ENCODE measurements at regions not wholly inside any gene's neighbourhood (a gene's known extent, or its start where the extent isn't known, plus 50 kb on each side); places are given as distances from the start of the nearest gene placed in this dataset.

- Histone ChIP-seq H3K9me3 (ENCODE audit: insufficient read depth, low read length) (no peaks in the 10 kb centered on the region), H3K9me2 (replicated peaks; ENCODE audit: insufficient read depth, low read length) (no peaks in the 10 kb centered on the region), H3K4me2 (ENCODE audit: low read depth, low read length, poor library complexity, severe bottlenecking) (no peak overlapping the region), H3F3A (ENCODE audit: insufficient read depth) (no peaks in the 10 kb centered on the region), H3K27me3 (ENCODE audit: low read length) (no peaks in the 10 kb centered on the region), H3K27ac (ENCODE audit: low read depth, low read length) (no peak overlapping the region), H3K4me3 (ENCODE audit: insufficient read depth, low read length, poor library complexity, severe bottlenecking) (no peak overlapping the region), H3K79me2 (ENCODE audit: insufficient read depth, low read length) (no peaks in the 10 kb centered on the region), H4K20me1 (ENCODE audit: low read depth, low read length) (no peaks in the 10 kb centered on the region), H3K9ac (ENCODE audit: low read length) (no peak overlapping the region), H2AFZ (ENCODE audit: low read depth, low read length, severe bottlenecking) (no peak overlapping the region), H3K36me3 (ENCODE audit: low read length) (no peaks in the 10 kb centered on the region)
- no peak for TF ChIP-seq CTCF (IDR thresholded peaks at IDR 0.05; ENCODE audit: insufficient read depth, low read length, poor library complexity, severe bottlenecking)
- no peak for TF ChIP-seq EZH2phosphoT487 (conservative IDR thresholded peaks at IDR 0.05; ENCODE audit: low read length)
These were observed 56.1 kb upstream of the UBE2E1 start for GRCh38 chr3:23749609-23750008.

- Histone ChIP-seq H3K4me2 (ENCODE audit: low read depth, low read length, poor library complexity, severe bottlenecking) (no peak overlapping the region), H3K79me2 (ENCODE audit: insufficient read depth, low read length) (no peaks in the 10 kb centered on the region), H3K27me3 (ENCODE audit: low read length) (no peaks in the 10 kb centered on the region; the same call in 1 of the 2 replicates), H2AFZ (ENCODE audit: low read depth, low read length, severe bottlenecking) (no peak overlapping the region), H3K9ac (ENCODE audit: low read length) (no peak overlapping the region), H3K27ac (ENCODE audit: low read depth, low read length) (no peak overlapping the region), H3K9me2 (replicated peaks; ENCODE audit: insufficient read depth, low read length) (no peaks in the 10 kb centered on the region), H3K9me3 (ENCODE audit: insufficient read depth, low read length) (no peaks in the 10 kb centered on the region), H3K36me3 (ENCODE audit: low read length) (no peaks in the 10 kb centered on the region), H3F3A (ENCODE audit: insufficient read depth) (no peaks in the 10 kb centered on the region), H4K20me1 (ENCODE audit: low read depth, low read length) (no peaks in the 10 kb centered on the region), H3K4me3 (ENCODE audit: insufficient read depth, low read length, poor library complexity, severe bottlenecking) (no peak overlapping the region)
- no peak for TF ChIP-seq CTCF (IDR thresholded peaks at IDR 0.05; ENCODE audit: insufficient read depth, low read length, poor library complexity, severe bottlenecking)
- TF ChIP-seq EZH2phosphoT487 (conservative IDR thresholded peaks at IDR 0.05; ENCODE audit: low read length): no peak
These were observed 55.1 kb upstream of the UBE2E1 start for GRCh38 chr3:23750573-23751210.

DNA sequence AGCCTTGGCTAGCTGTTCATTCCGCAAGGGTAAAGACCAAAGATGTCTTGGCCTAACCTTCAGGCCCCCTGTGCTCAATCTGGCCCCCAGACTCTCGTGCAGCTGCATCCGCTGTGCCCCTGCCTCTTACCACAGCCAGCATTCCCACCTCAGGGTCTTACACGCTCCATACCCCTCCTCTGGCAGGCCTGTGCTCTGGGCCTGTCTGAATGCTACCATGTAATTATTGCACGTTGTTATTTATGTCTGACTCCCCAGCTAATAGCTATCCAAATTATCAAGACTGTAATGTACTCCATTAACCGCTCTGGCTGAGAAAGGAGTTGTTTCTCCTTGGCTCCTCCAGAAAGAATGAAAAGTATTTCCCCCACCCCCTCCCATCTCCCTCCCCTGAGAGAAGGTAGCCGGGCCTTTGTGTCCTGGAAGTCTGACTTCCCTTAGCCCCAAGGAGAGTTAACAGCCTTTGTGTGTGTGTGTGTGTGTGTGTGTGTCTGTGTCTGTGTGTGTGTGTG is 54.5 kb upstream of the UBE2E1 start:
- TF ChIP-seq CTCF (IDR thresholded peaks at IDR 0.05; ENCODE audit: insufficient read depth, low read length, poor library complexity, severe bottlenecking) (no peak), EZH2phosphoT487 (conservative IDR thresholded peaks at IDR 0.05; ENCODE audit: low read length) (no peak)
- Histone ChIP-seq H4K20me1 (ENCODE audit: low read depth, low read length) (no peaks in the 10 kb centered on the region), H3K9ac (ENCODE audit: low read length) (no peak overlapping the region), H3F3A (ENCODE audit: insufficient read depth) (no peaks in the 10 kb centered on the region), H3K36me3 (ENCODE audit: low read length) (no peaks in the 10 kb centered on the region), H3K9me3 (ENCODE audit: insufficient read depth, low read length) (no peaks in the 10 kb centered on the region), H3K27me3 (ENCODE audit: low read length) (no peaks in the 10 kb centered on the region; the same call in 1 of the 2 replicates), H3K9me2 (replicated peaks; ENCODE audit: insufficient read depth, low read length) (no peaks in the 10 kb centered on the region), H2AFZ (ENCODE audit: low read depth, low read length, severe bottlenecking) (no peak overlapping the region), H3K4me2 (ENCODE audit: low read depth, low read length, poor library complexity, severe bottlenecking) (no peak overlapping the region), H3K4me3 (ENCODE audit: insufficient read depth, low read length, poor library complexity, severe bottlenecking) (no peak overlapping the region), H3K79me2 (ENCODE audit: insufficient read depth, low read length) (no peaks in the 10 kb centered on the region), H3K27ac (ENCODE audit: low read depth, low read length) (no peak overlapping the region)
